ENCODE measurements at regions not wholly inside any gene's neighbourhood (a gene's known extent, or its start where the extent isn't known, plus 50 kb on each side); places are given as distances from the start of the nearest gene placed in this dataset.

- TF ChIP-seq CHD7 (IDR thresholded peaks at IDR 0.05; ENCODE audit: insufficient replicate concordance, low read length): no peak
- TF ChIP-seq SUZ12 (IDR thresholded peaks at IDR 0.05; ENCODE audit: low read length): no peak
These were observed 138.4 kb upstream of the CDKN3 start (continued) for GRCh38 chr14:54258382-54258781.
